CD4-positive, alpha-beta T cell (primary cell): ENCODE measurements at regions not wholly inside any gene's neighbourhood (a gene's known extent, or its start where the extent isn't known, plus 50 kb on each side); places are given as distances from the start of the nearest gene placed in this dataset.

Source experiments
- ATAC-seq: fragments of 200-7000 bp; cut with Tn5 transposase; one replicate; pipeline ENCODE4 v1.10.0; 2022; ENCODE audit warnings: mild to moderate bottlenecking; ENCODE audit not compliant: poor library complexity
- CTCF ChIA-PET: fragments of 350-600 bp; sonication (Branson Sonifier 250); formaldehyde crosslinking; loops from one replicate; lab custom pipeline; 2021; ENCODE audit warnings: antibody characterized with exemption, inconsistent platforms; lab: Charles Lee
- POLR2A ChIA-PET: fragments of 350-600 bp; sonication (Branson Sonifier 250); formaldehyde crosslinking; loops from one replicate; lab custom pipeline; 2021; ENCODE audit warnings: antibody characterized with exemption, inconsistent platforms; lab: Charles Lee
- DNase-seq, 14 experiments: peaks; one replicate each; pipeline ENCODE4 v3.0.0-alpha.2; 2013 to 2020; ENCODE audit warnings: mixed read lengths in 2 of 14
- H3K27ac ChIP-seq, 2 donors: one replicate each; pipeline versions ENCODE4 v1.5.1 to v1.7.0; 2013; ENCODE audit warnings: low read length in 2 of 2, low read depth in 1 of 2, mild to moderate bottlenecking in 1 of 2
- H3K27me3 ChIP-seq, 2 experiments: 1 replicate in 1 of 2; 2 replicates in 1 of 2; pipeline versions ENCODE4 v1.6.1 to v1.7.0; 2013; ENCODE audit warnings: low read length in 2 of 2, control low read depth in 1 of 2, mild to moderate bottlenecking in 1 of 2, moderate library complexity in 1 of 2; ENCODE audit not compliant: insufficient read depth in 2 of 2, control insufficient read depth in 1 of 2
- H3K36me3 ChIP-seq: one replicate; pipeline ENCODE4 v1.6.1; 2013; ENCODE audit warnings: low read length, control low read depth; ENCODE audit not compliant: insufficient read depth
- H3K4me1 ChIP-seq: one replicate; pipeline ENCODE4 v1.6.1; 2013; ENCODE audit warnings: low read length, control low read depth; ENCODE audit not compliant: insufficient read depth
- H3K4me3 ChIP-seq: one replicate; pipeline ENCODE4 v1.5.1; 2013; ENCODE audit warnings: mild to moderate bottlenecking, low read length, moderate library complexity
- H3K9me3 ChIP-seq, 2 experiments: 1 replicate in 1 of 2; 2 replicates in 1 of 2; pipeline versions ENCODE4 v1.6.1 to v1.7.0; 2013; ENCODE audit warnings: low read length in 2 of 2, mild to moderate bottlenecking in 2 of 2, control low read depth in 1 of 2, moderate library complexity in 1 of 2; ENCODE audit not compliant: control insufficient read depth in 1 of 2, insufficient read depth in 1 of 2
- H3K27ac Mint-ChIP-seq: one replicate; pipeline ENCODE4 v1.8.0; 2020; ENCODE audit warnings: mixed read lengths
- H3K27me3 Mint-ChIP-seq: one replicate; pipeline ENCODE4 v1.8.0; 2021; ENCODE audit warnings: mixed read lengths
- H3K36me3 Mint-ChIP-seq: one replicate; pipeline ENCODE4 v1.8.0; 2021; ENCODE audit warnings: low read depth, mixed read lengths
- H3K4me1 Mint-ChIP-seq: one replicate; pipeline ENCODE4 v1.8.0; 2021; ENCODE audit warnings: low read depth, mixed read lengths
- H3K4me3 Mint-ChIP-seq: one replicate; pipeline ENCODE4 v1.8.0; 2020; ENCODE audit warnings: mild to moderate bottlenecking, mixed read lengths
- H3K9me3 Mint-ChIP-seq: one replicate; pipeline ENCODE4 v1.8.0; 2020; ENCODE audit warnings: mixed read lengths
- intact Hi-C, 2 experiments: fragments of 100-400 bp; cut with DNase I in 1 of 2; cut with micrococcal nuclease in 1 of 2; formaldehyde crosslinking; loops; one replicate each; pipeline versions ENCODE4 v1.15.1 to v1.9.0; 2023 to 2025; cut with DNase I, micrococcal nuclease
- TF ChIP-seq, protein P1 (sequence below): fragments of 200-600 bp; IDR thresholded peaks from one replicate; pipeline ENCODE4 v1.8.0; 2022; ENCODE audit warnings: antibody characterized with exemption, mild to moderate bottlenecking

DNA sequence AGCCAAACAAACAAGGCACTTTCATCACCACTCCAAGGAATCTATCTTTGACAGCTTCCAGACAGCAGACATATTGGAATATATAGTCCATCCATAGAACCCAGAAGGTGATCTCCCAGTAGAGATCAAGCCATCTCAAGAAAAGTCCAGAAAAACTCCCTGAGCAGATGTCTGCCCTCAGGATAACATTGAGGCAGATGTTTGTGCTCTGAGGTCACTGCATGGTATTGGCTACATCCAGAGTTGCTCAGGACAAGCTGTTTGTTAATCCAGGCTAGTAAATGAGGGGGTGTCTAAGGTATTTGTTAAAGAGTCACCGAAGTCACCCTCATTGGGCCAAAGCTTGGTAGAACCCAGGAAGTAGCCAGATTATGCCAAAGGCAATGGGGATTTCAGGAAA is 556.3 kb upstream of the KLF4 start:
- Mint-ChIP-seq H3K27ac (no peak overlapping the region), H3K36me3 (no peaks in the 10 kb centered on the region), H3K27me3 (no peaks in the 10 kb centered on the region), H3K4me1 (no peaks in the 10 kb centered on the region), H3K4me3 (no peak overlapping the region), H3K9me3 (peaks cover 8% of the 10 kb centered on the region)
- Histone ChIP-seq H3K36me3 (no peaks in the 10 kb centered on the region), H3K27me3 (no peaks in the 10 kb centered on the region), H3K4me3 (no peak overlapping the region), H3K27ac (no peak overlapping the region), H3K4me1 (no peaks in the 10 kb centered on the region), H3K9me3 (peaks cover 4 to 6% of the 10 kb centered on the region in 2 experiments)
- DNase-seq (no peak), ATAC-seq (no peak)
- TF ChIP-seq, protein P1, sequence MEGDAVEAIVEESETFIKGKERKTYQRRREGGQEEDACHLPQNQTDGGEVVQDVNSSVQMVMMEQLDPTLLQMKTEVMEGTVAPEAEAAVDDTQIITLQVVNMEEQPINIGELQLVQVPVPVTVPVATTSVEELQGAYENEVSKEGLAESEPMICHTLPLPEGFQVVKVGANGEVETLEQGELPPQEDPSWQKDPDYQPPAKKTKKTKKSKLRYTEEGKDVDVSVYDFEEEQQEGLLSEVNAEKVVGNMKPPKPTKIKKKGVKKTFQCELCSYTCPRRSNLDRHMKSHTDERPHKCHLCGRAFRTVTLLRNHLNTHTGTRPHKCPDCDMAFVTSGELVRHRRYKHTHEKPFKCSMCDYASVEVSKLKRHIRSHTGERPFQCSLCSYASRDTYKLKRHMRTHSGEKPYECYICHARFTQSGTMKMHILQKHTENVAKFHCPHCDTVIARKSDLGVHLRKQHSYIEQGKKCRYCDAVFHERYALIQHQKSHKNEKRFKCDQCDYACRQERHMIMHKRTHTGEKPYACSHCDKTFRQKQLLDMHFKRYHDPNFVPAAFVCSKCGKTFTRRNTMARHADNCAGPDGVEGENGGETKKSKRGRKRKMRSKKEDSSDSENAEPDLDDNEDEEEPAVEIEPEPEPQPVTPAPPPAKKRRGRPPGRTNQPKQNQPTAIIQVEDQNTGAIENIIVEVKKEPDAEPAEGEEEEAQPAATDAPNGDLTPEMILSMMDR: no peak
- ChIA-PET CTCF (no interaction called here), POLR2A (no interaction called here)
- intact Hi-C loops: no loop called here

- no peak overlapping the region for H3K27ac Mint-ChIP-seq
- POLR2A ChIA-PET: no interaction called here
- CTCF ChIA-PET: no interaction called here
These were observed 554.0 kb upstream of the KLF4 start for GRCh38 chr9:108043585-108043984.

DNA sequence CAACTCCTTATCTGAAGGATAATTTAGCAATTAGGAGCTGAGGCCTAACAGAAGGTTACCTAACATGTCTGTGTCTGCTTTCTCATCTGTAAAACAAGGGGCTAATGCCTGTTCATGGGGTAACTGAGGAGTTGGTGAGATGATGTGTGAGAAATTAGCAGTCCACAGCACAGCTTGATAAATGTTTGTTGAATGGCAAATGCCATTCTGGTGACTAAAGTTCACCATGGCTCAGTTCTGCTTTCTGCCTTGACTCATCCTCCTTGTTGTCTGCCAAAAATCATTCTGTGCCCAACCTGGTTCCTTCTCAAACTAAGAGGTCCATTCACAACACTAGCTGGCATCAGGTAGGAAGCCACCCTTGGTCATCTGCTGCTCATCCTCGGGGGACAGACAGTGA is 552.0 kb upstream of the KLF4 start:
- Mint-ChIP-seq H3K27ac (no peak overlapping the region), H3K4me1 (no peaks in the 10 kb centered on the region), H3K9me3 (peaks cover 10% of the 10 kb centered on the region), H3K27me3 (no peaks in the 10 kb centered on the region), H3K36me3 (no peaks in the 10 kb centered on the region), H3K4me3 (no peak overlapping the region)
- no peak for ATAC-seq
- peak in 2 of 14 experiments; percentile 11 to 19 for DNase-seq
- CTCF ChIA-PET: no interaction called here
- POLR2A ChIA-PET: no interaction called here
- Histone ChIP-seq H3K36me3 (no peaks in the 10 kb centered on the region), H3K4me1 (no peaks in the 10 kb centered on the region), H3K4me3 (no peak overlapping the region), H3K27me3 (no peaks in the 10 kb centered on the region), H3K9me3 (peaks cover 3 to 4% of the 10 kb centered on the region in 2 experiments), H3K27ac (no peak overlapping the region)
- intact Hi-C loops: no loop called here
- TF ChIP-seq, protein P1: no peak

More at GRCh38 chr9:108043585-108043984, 554.0 kb upstream of the KLF4 start:
- Histone ChIP-seq H3K4me3 (no peak overlapping the region), H3K36me3 (no peaks in the 10 kb centered on the region), H3K4me1 (no peaks in the 10 kb centered on the region), H3K9me3 (peaks cover 4 to 6% of the 10 kb centered on the region in 2 experiments), H3K27ac (no peak overlapping the region), H3K27me3 (no peaks in the 10 kb centered on the region)
- no peaks in the 10 kb centered on the region for H3K4me1 Mint-ChIP-seq
- no peak overlapping the region for H3K4me3 Mint-ChIP-seq
- no peak for ATAC-seq
- no peaks in the 10 kb centered on the region for H3K27me3 Mint-ChIP-seq
- H3K36me3 Mint-ChIP-seq: no peaks in the 10 kb centered on the region
- H3K9me3 Mint-ChIP-seq: peaks cover 8% of the 10 kb centered on the region
- intact Hi-C loops: no loop called here
- TF ChIP-seq, protein P1: no peak
- DNase-seq: no peak
